HAP-1 (cell line): ENCODE measurements at regions not wholly inside any gene's neighbourhood (a gene's known extent, or its start where the extent isn't known, plus 50 kb on each side); places are given as distances from the start of the nearest gene placed in this dataset.
"Not testable (repeated sequence)": the region's sequence is repeated elsewhere in the genome, so short reads cannot be mapped to it uniquely, and the experiment has no call there.

ENCODE experiments used
- DNase-seq, 2 experiments: peaks; one replicate each; pipeline ENCODE4 v3.0.0-alpha.2; 2016 to 2020; ENCODE audit warnings: low spot score in 2 of 2
- H3K27me3 ChIP-seq: fragments of 250-450 bp; sonication (Bioruptor Pico); 2 replicates; pipeline ENCODE4 v1.5.1; 2020; ENCODE audit warnings: low read depth, mild to moderate bottlenecking, moderate library complexity
- H3K36me3 ChIP-seq: fragments of 250-450 bp; sonication (Bioruptor Pico); replicated peaks from 2 replicates; pipeline ENCODE4 v1.5.1; 2020; ENCODE audit warnings: mild to moderate bottlenecking
- H3K4me1 ChIP-seq: fragments of 250-450 bp; sonication (Bioruptor Pico); 2 replicates; pipeline ENCODE4 v1.5.1; 2020; ENCODE audit warnings: mild to moderate bottlenecking
- H3K4me3 ChIP-seq: fragments of 250-450 bp; sonication (Bioruptor Pico); 2 replicates; pipeline ENCODE4 v1.5.1; 2020; ENCODE audit warnings: mild to moderate bottlenecking, moderate library complexity
- H3K9me3 ChIP-seq: fragments of 250-450 bp; sonication (Bioruptor Pico); 2 replicates; pipeline ENCODE4 v1.5.1; 2020; ENCODE audit warnings: mild to moderate bottlenecking, moderate library complexity
- in situ Hi-C: fragments of 300-500 bp; cut with MboI; formaldehyde crosslinking; loops from 3 replicates; pipeline ENCODE4 v1.14.3; 2020; ENCODE audit warnings: low sequenced_read_pairs, inconsistent platforms, mixed read lengths

GRCh38 chr13:70218618-70219017 is 110.4 kb upstream of the KLHL1 start:
- Histone ChIP-seq H3K4me1 (no peaks in the 10 kb centered on the region), H3K4me3 (no peak overlapping the region), H3K9me3 (no peaks in the 10 kb centered on the region), H3K36me3 (no peaks in the 10 kb centered on the region), H3K27me3 (no peaks in the 10 kb centered on the region)
- DNase-seq: no peak
- in situ Hi-C loops: no loop called here

DNA sequence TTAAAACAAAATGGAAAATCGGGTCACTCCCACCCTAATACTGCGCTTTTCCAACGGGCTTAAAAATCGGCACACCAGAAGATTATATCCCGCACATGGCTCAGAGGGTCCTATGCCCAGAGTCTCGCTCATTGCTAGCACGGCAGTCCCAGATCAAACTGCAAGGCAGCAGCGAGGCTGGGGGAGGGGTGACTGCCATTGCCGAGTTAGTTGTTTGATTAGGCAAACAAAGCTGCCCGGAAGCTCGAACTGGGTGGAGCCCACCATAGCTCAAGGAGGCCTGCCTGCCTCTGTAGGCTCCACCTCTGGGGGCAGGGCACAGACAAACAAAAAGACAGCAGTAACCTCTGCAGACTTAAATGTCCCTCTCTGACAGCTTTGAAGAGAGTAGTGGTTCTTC is 100.7 kb upstream of the KLHL1 start:
- peak in 1 of 2 experiments; percentile 52 for DNase-seq
- H3K4me1 ChIP-seq, H3K36me3 ChIP-seq, H3K9me3 ChIP-seq, in situ Hi-C loops, H3K27me3 ChIP-seq, H3K4me3 ChIP-seq: not testable (repeated sequence)

DNA sequence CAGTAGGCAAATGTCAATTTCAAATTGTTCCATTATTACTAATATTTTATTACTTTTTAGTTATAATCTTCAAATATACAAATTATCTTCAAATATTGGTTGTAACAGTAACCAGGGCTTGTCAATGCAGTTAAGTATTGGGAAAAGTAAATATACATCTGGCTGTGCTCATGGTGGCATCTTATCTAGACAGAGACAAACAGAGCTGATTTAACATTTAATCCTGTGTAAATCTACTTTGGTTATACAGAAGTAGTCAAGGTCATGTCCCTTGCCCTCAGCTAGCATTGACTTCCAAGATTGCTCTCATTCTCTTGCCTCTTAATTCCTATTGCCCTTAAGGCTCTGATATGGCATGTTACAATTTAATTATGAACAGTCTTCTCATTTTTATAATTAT is 98.4 kb upstream of the KLHL1 start:
- in situ Hi-C loops: no loop called here

GRCh38 chr13:70203661-70204229 is 95.5 kb upstream of the KLHL1 start:
- H3K9me3 ChIP-seq: no peaks in the 10 kb centered on the region
- H3K36me3 ChIP-seq: no peaks in the 10 kb centered on the region
- H3K4me3 ChIP-seq: no peak overlapping the region
- DNase-seq: peak in 1 of 2 experiments; percentile 16
- in situ Hi-C loops: no loop called here
- no peaks in the 10 kb centered on the region for H3K4me1 ChIP-seq
- no peaks in the 10 kb centered on the region for H3K27me3 ChIP-seq

More for the DNA sequence above, 98.4 kb upstream of the KLHL1 start:
- Histone ChIP-seq H3K4me1 (no peaks in the 10 kb centered on the region), H3K9me3 (no peaks in the 10 kb centered on the region), H3K4me3 (no peak overlapping the region), H3K27me3 (no peaks in the 10 kb centered on the region), H3K36me3 (no peaks in the 10 kb centered on the region)
- no peak for DNase-seq

DNA sequence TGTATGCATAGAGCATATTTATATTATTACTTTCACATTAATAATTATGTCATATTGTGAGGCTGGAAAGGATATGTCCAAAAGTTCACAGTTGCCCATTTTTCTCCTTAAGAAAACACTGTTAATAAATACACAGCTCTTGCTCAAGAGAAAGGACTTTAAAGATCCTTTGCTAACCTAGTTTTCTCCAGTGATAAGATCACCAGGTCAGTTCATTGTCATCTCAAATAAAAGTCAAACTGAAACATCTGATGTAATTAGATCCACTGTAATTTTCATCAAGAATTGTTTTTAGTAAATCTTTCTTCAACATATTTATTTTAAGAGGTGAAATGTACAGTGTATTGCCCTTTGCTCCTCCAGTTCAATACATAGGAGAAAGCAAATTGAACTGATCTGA is 82.8 kb upstream of the KLHL1 start:
- Histone ChIP-seq H3K4me3 (no peak overlapping the region), H3K36me3 (no peaks in the 10 kb centered on the region), H3K27me3 (no peaks in the 10 kb centered on the region), H3K4me1 (peaks cover 3% of the 10 kb centered on the region; the same call in 1 of the 2 replicates), H3K9me3 (no peaks in the 10 kb centered on the region)
- in situ Hi-C loops: no loop called here
- no peak for DNase-seq

DNA sequence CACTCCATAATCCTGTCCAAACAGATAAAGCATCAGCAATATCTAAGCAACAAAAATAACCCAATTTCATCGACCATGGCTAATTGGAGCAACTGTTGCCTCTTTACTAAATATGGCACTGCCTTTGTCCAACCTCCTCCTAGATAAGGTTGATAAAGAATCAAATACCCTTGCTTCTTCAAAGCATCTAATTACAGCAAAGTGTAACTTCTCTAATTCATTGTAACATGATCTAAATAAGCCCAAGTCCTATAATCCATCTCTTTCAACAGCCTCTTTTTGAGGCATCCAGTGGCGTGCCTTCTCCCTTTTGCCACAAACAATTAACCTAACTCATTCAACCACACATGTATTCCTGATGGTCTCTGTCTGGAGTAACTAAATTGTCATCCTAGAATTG is 81.7 kb upstream of the KLHL1 start:
- Histone ChIP-seq H3K9me3 (no peaks in the 10 kb centered on the region), H3K4me3 (no peak overlapping the region), H3K4me1 (peaks cover 3% of the 10 kb centered on the region; the same call in 1 of the 2 replicates), H3K27me3 (no peaks in the 10 kb centered on the region), H3K36me3 (no peaks in the 10 kb centered on the region)
- no peak for DNase-seq
- in situ Hi-C loops: no loop called here

DNA sequence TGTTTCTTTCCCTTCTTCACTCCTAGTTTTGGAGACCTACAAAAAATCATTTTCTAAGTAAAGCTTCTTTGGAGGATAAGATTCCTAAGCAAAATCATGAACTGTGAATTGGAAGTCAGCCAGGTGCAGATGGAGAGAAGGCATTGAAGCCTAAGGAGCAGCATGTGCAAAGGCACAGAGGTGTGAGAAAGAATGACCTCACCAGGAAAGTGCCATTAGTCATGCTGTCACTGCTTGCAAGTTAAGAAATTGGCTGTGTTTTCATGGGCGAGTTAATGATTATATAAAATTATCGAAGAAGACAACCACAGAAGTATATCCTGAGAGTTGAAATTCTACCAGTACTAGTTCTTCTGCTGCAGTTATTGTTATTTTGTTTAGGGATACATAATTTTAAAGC is 80.3 kb upstream of the KLHL1 start:
- no peak for DNase-seq
- Histone ChIP-seq H3K4me3 (no peak overlapping the region), H3K27me3 (no peaks in the 10 kb centered on the region), H3K4me1 (peaks cover 3% of the 10 kb centered on the region; the same call in 1 of the 2 replicates), H3K36me3 (no peaks in the 10 kb centered on the region), H3K9me3 (no peaks in the 10 kb centered on the region)
- in situ Hi-C loops: no loop called here

DNA sequence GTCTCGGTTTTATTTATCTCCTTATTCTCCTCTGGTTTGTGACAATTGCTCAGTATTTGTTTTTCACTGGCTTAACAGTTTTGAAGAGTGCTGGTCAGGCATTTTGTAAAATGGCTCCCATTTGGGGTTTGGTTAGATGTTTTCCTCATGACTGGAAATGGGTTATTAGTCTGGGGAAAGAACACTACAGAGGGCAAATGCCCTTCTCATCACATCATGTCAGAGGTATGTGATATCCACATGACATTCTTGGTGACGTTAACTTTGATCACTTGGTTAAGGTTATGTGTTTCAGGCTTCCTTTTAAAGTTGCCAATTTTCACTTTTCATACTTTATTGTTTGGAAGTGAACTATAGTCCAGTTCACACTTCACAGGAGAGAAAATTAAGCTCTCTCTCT is 74.8 kb upstream of the KLHL1 start:
- DNase-seq: no peak
- in situ Hi-C loops: no loop called here
- H3K36me3 ChIP-seq: no peaks in the 10 kb centered on the region
- no peaks in the 10 kb centered on the region for H3K9me3 ChIP-seq
- no peak overlapping the region for H3K4me3 ChIP-seq
- H3K4me1 ChIP-seq: no peaks in the 10 kb centered on the region
- no peaks in the 10 kb centered on the region for H3K27me3 ChIP-seq
